Suprapubic skin (tissue), 4 donors: ENCODE measurements at regions not wholly inside any gene's neighbourhood (a gene's known extent, or its start where the extent isn't known, plus 50 kb on each side); places are given as distances from the start of the nearest gene placed in this dataset.

Experiments used
- CTCF ChIP-seq, 2 donors: fragments of 200-600 bp in 1 of 2; fragments of 450-650 bp in 1 of 2; sonication (generic) in 1 of 2; IDR thresholded peaks; one replicate each; pipeline ENCODE4 v1.5.1; 2016 to 2019; ENCODE audit warnings: antibody characterized with exemption in 2 of 2, mild to moderate bottlenecking in 1 of 2, moderate library complexity in 1 of 2
- EP300 ChIP-seq: sonication (generic); formaldehyde crosslinking; IDR thresholded peaks from one replicate; pipeline ENCODE4 v1.6.1; 2017; ENCODE audit warnings: antibody characterized with exemption
- POLR2A ChIP-seq, 2 donors: fragments of 450-650 bp; IDR thresholded peaks; one replicate each; pipeline ENCODE4 v1.6.1; 2017; ENCODE audit warnings: antibody characterized with exemption in 2 of 2, mild to moderate bottlenecking in 2 of 2, moderate library complexity in 2 of 2
- POLR2AphosphoS5 ChIP-seq, 3 donors: sonication (generic); formaldehyde crosslinking; IDR thresholded peaks; one replicate each; pipeline ENCODE4 v1.6.1; 2017; ENCODE audit warnings: antibody characterized with exemption in 3 of 3

GRCh38 chr18:64791236-64791635 lies 642.3 kb upstream of the LINC00305 start:
- TF ChIP-seq CTCF (IDR thresholded peaks at IDR 0.05) (no peak), POLR2A (IDR thresholded peaks at IDR 0.05) (no peak), EP300 (no peak), POLR2AphosphoS5 (IDR thresholded peaks at IDR 0.05) (no peak)
